T47D (cell line): ENCODE measurements at regions not wholly inside any gene's neighbourhood (a gene's known extent, or its start where the extent isn't known, plus 50 kb on each side); places are given as distances from the start of the nearest gene placed in this dataset.

ENCODE experiments used
- DNase-seq, 2 experiments: peaks; one replicate each; pipeline versions ENCODE4 v3.0.0 to v3.0.0-alpha.2; 2011 to 2012; ENCODE audit warnings: low read depth in 1 of 2, low spot score in 1 of 2
- JUND ChIP-seq: IDR thresholded peaks from 2 replicates; pipeline ENCODE4 v1.6.1; 2012; ENCODE audit warnings: low read depth
- in situ Hi-C: cut with HindIII; loops from 2 replicates; pipeline ENCODE4 v1.10.0; 2016; ENCODE audit warnings: low sequenced_read_pairs, low pct_unique_long_range_greater_than_20kb

DNA sequence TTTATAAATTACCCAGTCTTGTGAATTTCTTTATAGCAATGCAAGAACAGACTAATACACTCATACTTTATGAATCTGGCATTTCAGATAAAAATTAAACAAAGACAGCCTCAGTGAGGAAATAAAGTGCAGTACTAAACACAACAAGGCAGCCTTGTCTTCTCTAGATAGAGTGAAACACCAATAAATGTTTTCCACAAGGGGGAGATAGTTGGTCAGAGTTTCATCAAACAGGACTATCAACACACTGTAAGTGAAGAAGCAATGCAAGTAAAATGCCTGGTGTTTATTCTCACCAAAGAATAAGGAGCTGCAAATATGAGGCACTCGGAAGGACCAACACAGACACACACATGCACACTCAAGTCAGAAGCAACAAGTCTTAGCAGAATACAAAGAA lies 62.8 kb downstream of the FAM9B start:
- DNase-seq = peak in 1 of 2 experiments; percentile 71

DNA sequence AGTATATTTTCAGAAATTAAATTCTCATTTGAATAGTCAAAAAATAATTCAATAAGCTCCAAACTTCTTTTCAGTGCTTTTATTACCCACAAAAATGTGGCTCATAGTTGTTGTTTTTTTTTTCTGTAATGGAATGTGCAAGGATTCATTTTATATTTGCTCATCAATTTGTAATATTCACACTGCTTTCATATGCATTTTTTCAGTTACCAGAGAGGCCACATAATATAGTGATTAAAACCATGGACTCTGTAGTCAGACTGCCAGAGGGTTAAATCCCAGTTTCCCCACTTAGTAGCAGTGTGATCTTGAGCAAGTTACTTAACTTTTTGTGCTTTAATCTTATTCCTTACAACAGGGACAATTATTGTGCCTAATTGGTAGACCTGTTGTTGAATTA lies 64.5 kb downstream of the FAM9B start:
- in situ Hi-C loops = no loop called here
- DNase-seq = no peak
- no peak for TF ChIP-seq JUND

More for the DNA sequence above, 62.8 kb downstream of the FAM9B start:
- in situ Hi-C loops = no loop called here
- TF ChIP-seq JUND = no peak

DNA sequence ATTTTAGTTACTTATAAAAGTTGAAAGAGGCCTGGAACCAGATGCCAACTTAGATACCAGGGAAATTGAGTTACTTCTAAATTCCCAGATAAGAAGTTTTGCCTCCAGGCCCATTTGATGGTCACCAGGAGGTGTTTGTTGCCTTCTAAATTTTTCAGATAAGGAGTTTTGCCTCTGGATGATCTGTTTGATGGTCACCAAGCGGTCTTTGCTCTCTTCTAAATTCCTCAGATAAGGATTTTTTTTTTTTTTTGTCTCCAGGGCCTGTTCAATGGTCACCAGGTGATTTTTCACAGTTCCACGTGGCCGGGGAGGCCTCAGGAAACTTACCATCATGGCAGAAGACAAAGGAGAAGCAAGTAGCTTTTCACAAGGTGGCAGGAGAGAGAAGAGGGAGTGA lies 66.5 kb downstream of the FAM9B start:
- DNase-seq = no peak
- no peak for TF ChIP-seq JUND
- in situ Hi-C loops = no loop called here

DNA sequence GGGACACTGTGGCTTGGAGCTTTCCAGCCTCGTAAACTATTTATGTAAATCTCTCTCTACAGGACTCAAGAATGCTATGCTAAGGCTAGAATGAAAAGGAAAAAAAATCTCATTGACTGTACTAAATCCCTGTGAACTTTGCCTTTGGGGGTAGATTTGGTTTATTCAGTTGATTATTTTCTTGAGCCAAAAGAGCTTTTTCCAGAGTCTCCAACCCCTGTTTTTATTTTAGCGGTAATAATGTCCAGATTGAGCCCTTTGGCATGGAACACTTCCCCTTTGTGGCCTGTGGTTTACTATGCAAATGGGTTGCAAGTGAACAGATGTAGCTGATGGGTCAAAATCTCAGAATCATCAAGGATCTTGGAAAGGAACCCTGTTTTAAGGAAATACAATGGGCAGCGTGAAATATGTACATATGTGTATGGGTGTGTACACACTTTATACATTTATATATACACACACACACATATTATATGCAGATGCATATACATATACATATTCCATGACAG lies 72.9 kb downstream of the FAM9B start:
- TF ChIP-seq JUND = no peak
- no peak for DNase-seq
- in situ Hi-C loops = no loop called here

DNA sequence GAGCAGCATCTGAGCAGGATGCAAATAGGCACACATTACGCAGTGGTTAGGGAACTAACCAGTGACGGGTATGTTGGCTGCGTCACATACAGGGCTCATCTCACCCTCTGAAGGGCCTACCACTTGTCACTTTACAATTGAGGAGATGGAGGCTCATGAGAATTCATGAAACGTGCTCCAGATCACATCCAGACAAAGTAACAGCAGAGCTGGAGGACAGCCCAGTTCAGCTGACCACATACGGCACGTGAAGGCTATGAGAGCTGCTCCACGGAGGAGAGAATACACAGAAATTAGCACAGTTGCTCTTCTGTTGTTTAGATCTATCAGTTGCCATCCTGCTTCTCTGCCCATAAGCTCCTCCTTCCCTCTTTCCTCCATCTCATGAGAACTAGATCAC lies 78.4 kb downstream of the FAM9B start:
- TF ChIP-seq JUND = no peak
- DNase-seq = no peak
- in situ Hi-C loops = no loop called here

DNA sequence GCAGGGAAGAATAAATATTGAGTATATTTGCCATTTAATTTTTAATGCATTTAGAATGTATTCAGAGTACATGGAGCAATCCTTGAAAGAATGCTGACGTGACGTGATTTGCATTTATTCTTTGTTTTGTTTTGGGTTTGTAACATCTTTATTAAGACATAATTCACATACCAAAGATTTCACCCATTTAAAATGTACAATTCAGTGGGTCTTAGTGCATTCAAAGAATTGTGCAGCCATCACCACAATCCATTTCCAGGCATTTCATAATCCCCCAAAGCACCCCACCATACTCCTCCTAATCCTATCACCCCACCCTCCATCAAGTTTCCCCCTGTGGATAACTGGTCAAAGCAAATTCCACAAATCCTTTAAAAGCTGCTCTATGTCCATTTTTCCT lies 87.4 kb downstream of the FAM9B start:
- in situ Hi-C loops = no loop called here
- no peak for TF ChIP-seq JUND
- no peak for DNase-seq

DNA sequence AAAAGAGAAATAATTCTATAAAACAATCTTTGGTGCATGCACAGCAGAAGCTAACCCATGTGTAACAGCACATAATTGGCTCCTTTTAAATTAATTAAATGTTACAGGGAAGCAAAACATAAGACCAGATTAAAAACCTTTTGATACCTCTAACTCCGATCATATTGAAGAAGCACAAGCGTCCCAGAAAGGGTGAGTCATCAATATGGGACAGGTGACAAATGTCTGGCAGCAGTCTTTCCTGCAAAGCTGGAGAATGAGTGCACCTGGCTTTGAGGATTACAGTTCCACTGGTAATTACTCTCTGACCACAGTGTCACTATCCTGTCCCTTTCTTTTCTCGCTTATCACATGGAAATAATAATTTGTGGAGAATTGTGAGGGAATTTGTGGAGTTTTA lies 94.6 kb downstream of the FAM9B start:
- no peak for DNase-seq
- in situ Hi-C loops = no loop called here
- TF ChIP-seq JUND = no peak

DNA sequence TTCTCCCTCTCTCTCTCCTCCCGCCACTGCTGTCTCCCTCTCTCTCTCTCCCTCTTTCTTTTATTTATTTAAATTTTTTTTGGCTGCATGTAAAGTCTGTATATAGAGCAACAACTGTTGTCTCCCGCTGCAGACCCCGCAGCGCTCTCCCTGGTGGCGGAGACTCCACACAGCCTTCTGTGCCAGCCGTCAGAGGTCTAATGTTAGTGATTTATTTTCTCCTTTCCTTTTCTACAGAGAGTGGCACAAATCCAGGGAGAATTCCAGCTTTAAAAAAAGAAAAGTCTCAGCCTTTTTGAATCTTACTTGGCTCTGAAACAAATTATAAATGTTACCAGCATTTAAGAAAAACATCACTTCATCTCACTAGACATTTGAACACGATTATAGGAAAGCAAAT lies 106.2 kb downstream of the FAM9B start:
- in situ Hi-C loops = no loop called here
- no peak for TF ChIP-seq JUND
- no peak for DNase-seq

DNA sequence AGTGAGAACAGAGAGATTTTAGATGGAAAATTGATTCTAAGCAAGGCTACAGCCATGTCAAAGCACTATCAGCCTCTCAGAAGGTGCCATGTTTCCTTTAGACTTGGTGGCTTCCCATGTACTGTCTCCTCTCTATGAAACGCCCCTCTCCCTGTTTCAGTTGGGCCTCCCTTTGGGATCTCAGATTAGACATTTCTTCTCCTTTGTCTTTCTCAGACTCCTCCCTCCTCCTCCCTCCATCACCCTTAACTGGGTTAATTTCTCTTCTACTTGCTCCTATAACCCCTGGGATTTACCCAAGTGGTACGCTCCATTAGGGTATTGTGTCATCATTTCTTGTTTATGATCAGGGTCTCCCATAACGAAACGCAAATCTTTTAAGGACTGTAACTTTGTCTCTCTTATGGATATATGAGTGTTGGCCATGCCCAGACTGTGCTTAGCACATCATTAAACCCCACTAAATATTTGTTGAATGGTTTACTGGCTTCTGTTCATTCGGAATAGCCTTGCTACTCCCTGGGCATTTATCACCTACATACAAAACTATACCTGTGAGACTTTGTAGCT lies 106.8 kb downstream of the FAM9B start:
- no peak for DNase-seq
- in situ Hi-C loops = no loop called here
- TF ChIP-seq JUND = no peak

DNA sequence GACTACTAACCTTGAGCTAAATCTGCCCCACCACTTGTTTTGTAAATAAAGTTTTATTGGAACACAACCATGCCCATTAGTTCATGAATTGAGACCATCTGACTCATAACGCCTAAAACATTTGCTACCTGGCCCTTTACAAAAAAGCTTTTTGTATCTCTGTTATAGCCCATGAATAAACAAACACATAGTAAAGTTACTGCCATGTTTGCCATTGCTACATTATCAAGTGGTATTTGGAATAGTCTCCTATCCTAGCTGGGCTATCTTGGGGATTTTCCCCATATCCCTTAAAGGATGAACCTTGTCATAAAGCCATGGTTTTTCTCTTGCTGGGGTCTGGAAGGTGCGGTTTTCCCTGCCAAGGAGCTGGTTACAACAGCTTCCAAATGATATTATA lies 112.3 kb downstream of the FAM9B start:
- DNase-seq = no peak
- in situ Hi-C loops = no loop called here
- no peak for TF ChIP-seq JUND

DNA sequence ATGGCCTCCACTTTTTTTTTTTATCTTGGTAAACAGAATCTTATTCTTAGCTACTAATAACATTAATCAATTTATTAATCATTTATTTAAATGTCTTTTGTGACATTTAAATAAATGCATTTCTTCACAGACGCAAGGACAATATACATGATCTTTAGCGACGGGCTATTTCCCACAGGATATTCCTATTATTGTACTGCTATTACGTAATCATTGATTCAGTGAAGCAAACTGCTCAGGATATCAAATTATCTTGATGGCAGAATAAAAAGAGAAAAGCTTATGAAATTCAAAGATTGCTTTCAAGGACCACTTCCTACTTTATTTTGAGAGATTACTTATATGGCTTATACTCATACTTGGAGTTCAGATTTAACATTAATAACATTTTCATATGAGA lies 114.1 kb downstream of the FAM9B start:
- TF ChIP-seq JUND = no peak
- DNase-seq = no peak
- in situ Hi-C loops = no loop called here

DNA sequence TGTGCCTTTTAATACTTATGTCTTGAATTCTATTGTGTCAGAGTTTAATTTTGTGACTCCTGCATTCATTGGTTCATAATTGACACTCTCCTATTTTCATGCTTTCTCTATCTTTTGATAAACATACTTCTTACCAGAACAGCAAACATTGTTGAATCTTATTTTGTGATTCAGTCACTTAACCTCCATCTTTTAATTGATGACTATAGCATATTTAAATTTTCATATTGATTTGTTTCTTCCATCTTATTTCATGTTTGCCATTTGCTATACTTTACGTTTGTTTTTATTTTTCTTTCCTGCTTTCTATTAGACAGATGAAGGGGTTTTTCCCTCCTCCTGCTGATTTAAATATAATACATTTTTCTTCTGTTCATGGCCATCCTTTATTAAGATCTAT lies 115.5 kb upstream of the FAM9A start:
- TF ChIP-seq JUND = no peak
- in situ Hi-C loops = no loop called here
- DNase-seq = no peak

DNA sequence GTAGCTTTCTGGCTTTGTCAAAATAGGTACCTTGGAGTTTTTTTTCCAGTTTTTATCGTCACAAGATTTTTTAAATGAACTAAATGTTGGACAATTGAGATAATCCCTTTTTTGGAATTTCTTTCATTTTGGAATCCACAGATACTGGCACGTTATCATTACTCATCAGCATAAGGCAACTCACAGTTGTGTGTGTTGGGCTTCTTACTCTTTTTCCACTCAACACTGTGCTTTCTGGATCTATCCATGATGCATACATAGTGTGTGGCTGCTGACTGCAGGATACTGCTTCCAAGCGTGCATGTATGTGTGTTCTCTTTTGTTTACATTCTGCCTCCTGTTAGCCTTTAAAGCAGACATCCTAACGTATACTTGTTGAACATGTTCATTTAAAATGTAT lies 113.5 kb upstream of the FAM9A start:
- TF ChIP-seq JUND = no peak
- in situ Hi-C loops = no loop called here
- DNase-seq = no peak
